A673 (cell line): ENCODE measurements at regions not wholly inside any gene's neighbourhood (a gene's known extent, or its start where the extent isn't known, plus 50 kb on each side); places are given as distances from the start of the nearest gene placed in this dataset.

Source experiments
- CTCF ChIP-seq: fragments of 300-800, 200-600 bp; sonication (generic); conservative IDR thresholded peaks from 2 replicates; pipeline ENCODE4 v1.5.1; 2017; ENCODE audit warnings: low read depth, mild to moderate bottlenecking, antibody characterized with exemption, low read length, moderate library complexity, mixed read lengths
- EZH2 ChIP-seq: fragments of 200-600 bp; sonication (generic); IDR thresholded peaks from 2 replicates; pipeline ENCODE4 v1.6.1; 2017; ENCODE audit warnings: borderline replicate concordance, low read depth, mild to moderate bottlenecking, mixed read lengths, antibody characterized with exemption, low read length; ENCODE audit not compliant: poor library complexity, severe bottlenecking

- TF ChIP-seq CTCF: no peak
- TF ChIP-seq EZH2: no peak
Observed at GRCh38 chrX:45842926-45843315, 642.2 kb upstream of the DIPK2B start.
